K562 (cell line): ENCODE measurements at regions not wholly inside any gene's neighbourhood (a gene's known extent, or its start where the extent isn't known, plus 50 kb on each side); places are given as distances from the start of the nearest gene placed in this dataset.

Experiments used
- ATAC-seq: fragments of 200-7000 bp; cut with Tn5 transposase; 3 replicates; pipeline ENCODE4 v1.9.1; 2020; ENCODE audit warnings: moderate library complexity
- BruUV-seq: library from RNA; stranded (reverse); fragments of 400-500 nt; replicated peaks from 2 replicates; lab custom pipeline; 2021; lab: Mats Ljungman, UMichigan
- CTCF ChIA-PET: fragments of 300-600 bp; formaldehyde crosslinking; extraction: SDS; loops from one replicate; lab custom pipeline; 2021; ENCODE audit warnings: low intra/inter-chr PET ratio; lab: Yijun Ruan, JAX
- POLR2A ChIA-PET: fragments of 300-600, 350-650 bp; sonication (Branson Sonifier 250); formaldehyde crosslinking; extraction: SDS; loops from one replicate; lab custom pipeline; 2021; ENCODE audit warnings: antibody characterized with exemption, inconsistent platforms; lab: Yijun Ruan, JAX
- DNase-seq, 4 experiments: peaks; one replicate each; pipeline versions ENCODE4 v3.0.0 to v3.0.0-alpha.2; 2011 to 2018; ENCODE audit warnings: low spot score in 3 of 4, mixed read lengths in 3 of 4; ENCODE audit errors: extremely low read depth in 1 of 4
- FAIRE-seq: peaks from 2 replicates; lab custom pipeline; 2011; peaks lifted over from hg19 to GRCh38; lab: Jason Lieb, UNC
- H2AFZ ChIP-seq: 2 replicates; pipeline ENCODE4 v1.6.0; 2011; ENCODE audit warnings: low read depth, low read length, control low read depth, inconsistent platforms
- H3K27ac ChIP-seq: fragments of 200-600 bp; 3 replicates; pipeline ENCODE4 v1.8.0; 2011; ENCODE audit warnings: low read depth, mild to moderate bottlenecking, control low read depth, inconsistent platforms, low read length, moderate library complexity, mixed read lengths; ENCODE audit errors: extremely low read depth
- H3K27me3 ChIP-seq, 2 experiments: fragments of 300-600 bp in 1 of 2; 2 replicates in 1 of 2; 3 replicates in 1 of 2; pipeline versions ENCODE4 v1.6.0 to v1.8.0; 2011; ENCODE audit warnings: inconsistent platforms in 2 of 2, low read length in 2 of 2, mild to moderate bottlenecking in 1 of 2, mixed read lengths in 1 of 2, moderate library complexity in 1 of 2; ENCODE audit not compliant: control insufficient read depth in 2 of 2, insufficient read depth in 2 of 2
- H3K36me3 ChIP-seq: fragments of 300-600 bp; 3 replicates; pipeline ENCODE4 v1.8.0; 2011; ENCODE audit warnings: mild to moderate bottlenecking, low read length, inconsistent platforms; ENCODE audit not compliant: control insufficient read depth, insufficient read depth
- H3K4me1 ChIP-seq, 2 experiments: fragments of 200-600 bp in 1 of 2; replicated peaks in 1 of 2; 2 replicates in 1 of 2; 3 replicates in 1 of 2; pipeline versions ENCODE4 v1.5.1 to v1.8.0; 2011; ENCODE audit warnings: inconsistent platforms in 2 of 2, low read length in 2 of 2, mild to moderate bottlenecking in 1 of 2, mixed read lengths in 1 of 2, moderate library complexity in 1 of 2; ENCODE audit not compliant: control insufficient read depth in 2 of 2, insufficient read depth in 2 of 2
- H3K4me2 ChIP-seq: 2 replicates; pipeline ENCODE4 v1.6.1; 2011; ENCODE audit warnings: low read length, control low read depth, inconsistent platforms, mixed read lengths; ENCODE audit not compliant: insufficient read depth
- H3K4me3 ChIP-seq: fragments of 200-600 bp; sonication (generic), shearing (Covaris generic); 2 replicates; pipeline ENCODE4 v1.5.1; 2016; ENCODE audit warnings: control low read depth, inconsistent platforms
- H3K79me2 ChIP-seq: fragments of 200-600 bp; 3 replicates; pipeline ENCODE4 v1.8.0; 2011; ENCODE audit warnings: low read length, inconsistent platforms; ENCODE audit not compliant: control insufficient read depth, insufficient read depth
- H3K9ac ChIP-seq, 2 experiments: 2 replicates each; pipeline versions ENCODE4 v1.6.0 to v1.6.1; 2011; ENCODE audit warnings: low read depth in 2 of 2, low read length in 2 of 2, control low read depth in 1 of 2, inconsistent platforms in 1 of 2, mild to moderate bottlenecking in 1 of 2, mixed read lengths in 1 of 2; ENCODE audit not compliant: insufficient read depth in 1 of 2
- H3K9me1 ChIP-seq: one replicate; pipeline ENCODE4 v1.6.0; 2011; ENCODE audit warnings: inconsistent platforms, mild to moderate bottlenecking, low read length, moderate library complexity; ENCODE audit not compliant: control insufficient read depth, insufficient read depth
- H3K9me3 ChIP-seq: replicated peaks from 2 replicates; pipeline ENCODE4 v1.5.1; 2011; ENCODE audit warnings: low read depth, low read length, inconsistent platforms; ENCODE audit not compliant: control insufficient read depth, insufficient read depth
- H4K20me1 ChIP-seq: replicated peaks from 2 replicates; pipeline ENCODE4 v1.6.1; 2011; ENCODE audit warnings: low read length, inconsistent platforms, mixed read lengths; ENCODE audit not compliant: control insufficient read depth, insufficient read depth
- CEBPB ChIP-seq: fragments of 450-650 bp; IDR thresholded peaks from 2 replicates; pipeline ENCODE4 v1.6.1; 2016; ENCODE audit warnings: missing genetic modification characterization, missing compliant biosample characterization
- HEY1 ChIP-seq: fragments of 250-450 bp; sonication (Bioruptor Pico); IDR thresholded peaks from 2 replicates; pipeline ENCODE4 v1.5.0; 2020; ENCODE audit warnings: mild to moderate bottlenecking, moderate library complexity, borderline replicate concordance
- ILF3 ChIP-seq: fragments of 450-650 bp; IDR thresholded peaks from 2 replicates; pipeline ENCODE4 v1.6.1; 2018; ENCODE audit warnings: antibody characterized with exemption, mild to moderate bottlenecking, moderate library complexity, borderline replicate concordance
- JUND ChIP-seq, 2 experiments: IDR thresholded peaks; 2 replicates in 1 of 2; 3 replicates in 1 of 2; pipeline ENCODE4 v1.6.1; 2011; ENCODE audit warnings: borderline replicate concordance in 2 of 2, low read depth in 2 of 2, low read length in 2 of 2, improper control_type of control experiment in 1 of 2, missing biosample characterization in 1 of 2, missing genetic modification characterization in 1 of 2, missing genetic modification reagents in 1 of 2
- MAZ ChIP-seq, 2 experiments: fragments of 450-650 bp in 1 of 2; sonication (generic) in 1 of 2; formaldehyde crosslinking; IDR thresholded peaks in 1 of 2; conservative IDR thresholded peaks in 1 of 2; 2 replicates each; pipeline versions ENCODE4 v1.4.0 to v1.5.0; 2020; ENCODE audit warnings: mild to moderate bottlenecking in 1 of 2, missing genetic modification reagents in 1 of 2
- MCM5 ChIP-seq: fragments of 450-650 bp; IDR thresholded peaks from 2 replicates; pipeline ENCODE4 v1.6.1; 2016; ENCODE audit warnings: low read depth
- POLR3G ChIP-seq: IDR thresholded peaks from 2 replicates; pipeline ENCODE4 v1.6.1; 2011; ENCODE audit not compliant: insufficient read length, insufficient replicate concordance; ENCODE audit errors: extremely low read depth
- RBFOX2 ChIP-seq: fragments of 200-400 bp; formaldehyde crosslinking; IDR thresholded peaks from 2 replicates; pipeline ENCODE4 v1.6.1; 2017; ENCODE audit warnings: low read depth, mild to moderate bottlenecking, low read length, moderate library complexity
- TCF3 ChIP-seq: sonication (generic); formaldehyde crosslinking; IDR thresholded peaks from 2 replicates; pipeline ENCODE4 v1.4.0; 2020; ENCODE audit warnings: mild to moderate bottlenecking, missing genetic modification reagents
- ZBTB8A ChIP-seq: fragments of 450-650 bp; IDR thresholded peaks from 2 replicates; pipeline ENCODE4 v1.6.1; 2018; ENCODE audit warnings: mild to moderate bottlenecking, moderate library complexity; ENCODE audit not compliant: partially characterized antibody
- ZNF121 ChIP-seq: sonication (generic); formaldehyde crosslinking; conservative IDR thresholded peaks from 2 replicates; pipeline ENCODE4 v1.8.0; 2022; ENCODE audit warnings: missing genetic modification reagents
- ZNF354B ChIP-seq: fragments of 250-450 bp; sonication (Bioruptor Pico); IDR thresholded peaks from 2 replicates; pipeline ENCODE4 v1.4.0; 2020
- WGBS: fragments of 100-300 bp; shearing (Covaris generic); methylation state at CpG from one replicate; pipeline ENCODE4 v1.1.6; 2016; ENCODE audit warnings: low coverage, mixed read lengths; ENCODE audit not compliant: insufficient coverage; ENCODE audit errors: missing lambda C conversion rate; 5-methylcytosine and 5-hydroxymethylcytosine counted together
- in situ Hi-C: fragments of 300-500 bp; cut with MboI; formaldehyde crosslinking; loops from 4 replicates; pipeline ENCODE4 v1.15.0; 2018; ENCODE audit warnings: inconsistent platforms, mixed read lengths
- intact Hi-C: fragments of 100-400 bp; cut with micrococcal nuclease; formaldehyde crosslinking; loops from 2 replicates; pipeline ENCODE4 v1.14.2; 2022
- TF ChIP-seq, protein P1 (sequence below): fragments of 450-650 bp; conservative IDR thresholded peaks from 2 replicates; pipeline ENCODE4 v1.6.1; 2016; ENCODE audit warnings: missing genetic modification characterization, low read depth, mild to moderate bottlenecking, missing compliant biosample characterization, moderate library complexity

DNA sequence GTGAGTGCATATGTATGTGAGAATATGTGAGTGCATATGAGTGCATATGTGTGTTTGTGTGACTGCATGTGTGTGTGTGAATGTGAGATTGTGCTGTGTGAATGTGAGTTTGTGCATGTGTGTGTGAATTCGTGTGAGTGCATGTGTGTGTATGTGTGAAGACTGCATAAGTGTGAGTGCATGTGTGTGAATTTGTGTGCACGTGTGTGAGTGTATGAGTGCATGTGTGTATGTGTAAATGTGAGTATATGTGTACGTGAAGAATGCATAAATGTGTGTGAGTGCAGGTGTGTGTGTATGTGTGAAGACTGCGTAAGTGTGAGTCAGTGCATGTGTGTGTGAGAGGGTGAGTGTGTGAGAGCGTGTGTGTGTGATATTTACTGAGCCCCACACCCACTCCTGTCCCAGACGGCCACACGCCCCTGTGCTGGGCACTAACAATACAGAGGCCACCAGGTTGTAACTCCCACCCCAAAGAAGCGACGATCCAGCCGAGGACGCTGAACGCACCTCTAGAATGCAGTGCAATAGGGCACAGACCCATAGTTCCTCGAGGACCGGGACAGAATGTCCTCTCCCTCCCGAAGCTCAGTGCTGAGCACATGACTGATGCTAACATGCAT is 97.8 kb downstream of the C16orf95 start:
- Histone ChIP-seq H3K36me3 (no peaks in the 10 kb centered on the region), H3K27me3 (peaks cover 0 to 14% of the 10 kb centered on the region in 2 experiments; a peak in 2 of 5 replicates), H3K4me2 (no peak overlapping the region), H3K4me1 (peaks cover 0 to 7% of the 10 kb centered on the region in 2 experiments; a peak in 2 of 5 replicates), H3K9me1 (no peaks in the 10 kb centered on the region), H3K4me3 (no peak overlapping the region), H3K27ac (no peak overlapping the region), H3K9me3 (no peaks in the 10 kb centered on the region), H3K9ac (no peak overlapping the region), H2AFZ (no peak overlapping the region), H3K79me2 (no peaks in the 10 kb centered on the region), H4K20me1 (no peaks in the 10 kb centered on the region)
- 49% methylated on average over 13 of the region's 15 CpGs for WGBS
- BruUV-seq = no TSS peak
- FAIRE-seq = no peak
- TF ChIP-seq TCF3 (CRISPR knock-in tag) = no peak
- no peak for TF ChIP-seq MCM5
- no peak for TF ChIP-seq ZNF121
- no peak for TF ChIP-seq POLR3G
- no peak for TF ChIP-seq ZBTB8A
- TF ChIP-seq, protein P1, sequence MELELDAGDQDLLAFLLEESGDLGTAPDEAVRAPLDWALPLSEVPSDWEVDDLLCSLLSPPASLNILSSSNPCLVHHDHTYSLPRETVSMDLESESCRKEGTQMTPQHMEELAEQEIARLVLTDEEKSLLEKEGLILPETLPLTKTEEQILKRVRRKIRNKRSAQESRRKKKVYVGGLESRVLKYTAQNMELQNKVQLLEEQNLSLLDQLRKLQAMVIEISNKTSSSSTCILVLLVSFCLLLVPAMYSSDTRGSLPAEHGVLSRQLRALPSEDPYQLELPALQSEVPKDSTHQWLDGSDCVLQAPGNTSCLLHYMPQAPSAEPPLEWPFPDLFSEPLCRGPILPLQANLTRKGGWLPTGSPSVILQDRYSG = no peak
- TF ChIP-seq CEBPB (tag) = no peak
- TF ChIP-seq ILF3 = no peak
- TF ChIP-seq HEY1 (CRISPR knock-in tag) = no peak
- TF ChIP-seq ZNF354B (CRISPR knock-in tag) = no peak
- no peak for TF ChIP-seq MAZ (CRISPR knock-in tag; conservative IDR thresholded peaks at IDR 0.05 in 1 of 2, IDR thresholded peaks at IDR 0.05 in 1 of 2)
- no peak for TF ChIP-seq RBFOX2
- TF ChIP-seq JUND (IDR thresholded peaks at IDR 0.05; ENCODE audit: borderline replicate concordance, low read depth, low read length) = no peak
- TF ChIP-seq JUND (tag; IDR thresholded peaks at IDR 0.05; ENCODE audit: borderline replicate concordance, low read depth, low read length) = no peak
- intact Hi-C loops = no loop called here
- POLR2A ChIA-PET = interaction anchor here (1.0 kb wide), 1 partner anchor 74 kb away, joined by 3 read pairs; no protein-coding TSS in a partner anchor
- in situ Hi-C loops = no loop called here
- DNase-seq = no peak
- ATAC-seq = no peak
- CTCF ChIA-PET = no interaction called here
